Dendritic cell treated with granulocyte-macrophage colony-stimulating factor and Interleukin-4, amounts not matched to agents 40 ng/mL and 50 ng/mL, for 4 days (primary cell): ENCODE measurements at regions not wholly inside any gene's neighbourhood (a gene's known extent, or its start where the extent isn't known, plus 50 kb on each side); places are given as distances from the start of the nearest gene placed in this dataset.

Experiments
- H3K27ac Mint-ChIP-seq: one replicate; pipeline ENCODE4 v1.8.0; 2022; ENCODE audit warnings: mild to moderate bottlenecking, mixed read lengths
- H3K27me3 Mint-ChIP-seq: one replicate; pipeline ENCODE4 v1.8.0; 2022; ENCODE audit warnings: mild to moderate bottlenecking, mixed read lengths
- H3K36me3 Mint-ChIP-seq: one replicate; pipeline ENCODE4 v1.8.0; 2022; ENCODE audit warnings: low read depth, mixed read lengths
- H3K4me1 Mint-ChIP-seq: one replicate; pipeline ENCODE4 v1.8.0; 2022; ENCODE audit warnings: low read depth, mixed read lengths
- H3K4me3 Mint-ChIP-seq: one replicate; pipeline ENCODE4 v1.8.0; 2022; ENCODE audit warnings: mild to moderate bottlenecking, moderate library complexity, mixed read lengths
- H3K9me3 Mint-ChIP-seq: one replicate; pipeline ENCODE4 v1.8.0; 2022; ENCODE audit warnings: mixed read lengths
- intact Hi-C: fragments of 100-400 bp; cut with micrococcal nuclease; formaldehyde crosslinking; loops from one replicate; pipeline ENCODE4 v1.15.0; 2022

GRCh38 chr14:100988411-100988900 lies 84.9 kb upstream of the RTL1 start:
- H3K9me3 Mint-ChIP-seq: no peaks in the 10 kb centered on the region
- no peak overlapping the region for H3K27ac Mint-ChIP-seq
- no peaks in the 10 kb centered on the region for H3K4me1 Mint-ChIP-seq
- no peaks in the 10 kb centered on the region for H3K27me3 Mint-ChIP-seq
- no peak overlapping the region for H3K4me3 Mint-ChIP-seq
- H3K36me3 Mint-ChIP-seq: no peaks in the 10 kb centered on the region
- intact Hi-C loops: no loop called here

- H3K9me3 Mint-ChIP-seq: no peaks in the 10 kb centered on the region
- no peaks in the 10 kb centered on the region for H3K4me1 Mint-ChIP-seq
- intact Hi-C loops: no loop called here
- H3K27me3 Mint-ChIP-seq: no peaks in the 10 kb centered on the region
- no peak overlapping the region for H3K4me3 Mint-ChIP-seq
- H3K36me3 Mint-ChIP-seq: no peaks in the 10 kb centered on the region
- no peak overlapping the region for H3K27ac Mint-ChIP-seq
Measured at GRCh38 chr14:100988956-100989355, 85.4 kb upstream of the RTL1 start.

- H3K27ac Mint-ChIP-seq: no peak overlapping the region
- H3K9me3 Mint-ChIP-seq: no peaks in the 10 kb centered on the region
- intact Hi-C loops: no loop called here
- no peaks in the 10 kb centered on the region for H3K36me3 Mint-ChIP-seq
- H3K4me3 Mint-ChIP-seq: no peak overlapping the region
- H3K27me3 Mint-ChIP-seq: no peaks in the 10 kb centered on the region
- H3K4me1 Mint-ChIP-seq: no peaks in the 10 kb centered on the region
Measured at GRCh38 chr14:100989924-100990323, 86.4 kb upstream of the RTL1 start.

GRCh38 chr14:100994082-100994481 lies 90.6 kb upstream of the RTL1 start:
- peaks cover 2% of the 10 kb centered on the region for H3K27me3 Mint-ChIP-seq

GRCh38 chr14:100994756-100995330 lies 91.3 kb upstream of the RTL1 start:
- Mint-ChIP-seq H3K27ac (no peak overlapping the region), H3K4me1 (no peaks in the 10 kb centered on the region), H3K36me3 (no peaks in the 10 kb centered on the region), H3K9me3 (no peaks in the 10 kb centered on the region), H3K27me3 (peaks cover 2% of the 10 kb centered on the region), H3K4me3 (no peak overlapping the region)
- intact Hi-C loops: no loop called here

More at GRCh38 chr14:100994082-100994481, 90.6 kb upstream of the RTL1 start:
- no peaks in the 10 kb centered on the region for H3K9me3 Mint-ChIP-seq
- no peaks in the 10 kb centered on the region for H3K36me3 Mint-ChIP-seq
- H3K4me3 Mint-ChIP-seq: no peak overlapping the region
- no peak overlapping the region for H3K27ac Mint-ChIP-seq
- intact Hi-C loops: no loop called here
- no peaks in the 10 kb centered on the region for H3K4me1 Mint-ChIP-seq

- intact Hi-C loops: no loop called here
- Mint-ChIP-seq H3K36me3 (no peaks in the 10 kb centered on the region), H3K27ac (no peak overlapping the region), H3K9me3 (no peaks in the 10 kb centered on the region), H3K4me1 (peaks cover 20% of the 10 kb centered on the region), H3K4me3 (no peak overlapping the region), H3K27me3 (peaks cover 19% of the 10 kb centered on the region)
Measured at GRCh38 chr14:101000711-101001250, 97.3 kb upstream of the RTL1 start.

- H3K27ac Mint-ChIP-seq: no peak overlapping the region
- intact Hi-C loops: no loop called here
- peaks cover 27% of the 10 kb centered on the region for H3K4me1 Mint-ChIP-seq
- H3K4me3 Mint-ChIP-seq: no peak overlapping the region
- no peaks in the 10 kb centered on the region for H3K36me3 Mint-ChIP-seq
- H3K27me3 Mint-ChIP-seq: peaks cover 17% of the 10 kb centered on the region
- H3K9me3 Mint-ChIP-seq: no peaks in the 10 kb centered on the region
Measured at GRCh38 chr14:101001311-101002069, 98.0 kb upstream of the RTL1 start.

- Mint-ChIP-seq H3K27ac (no peak overlapping the region), H3K4me3 (no peak overlapping the region), H3K27me3 (peaks cover 17% of the 10 kb centered on the region), H3K9me3 (no peaks in the 10 kb centered on the region), H3K4me1 (peaks cover 28% of the 10 kb centered on the region), H3K36me3 (no peaks in the 10 kb centered on the region)
- intact Hi-C loops: no loop called here
Measured at GRCh38 chr14:101002738-101003137, 99.2 kb upstream of the RTL1 start.

GRCh38 chr14:101004176-101004575 lies 100.7 kb upstream of the RTL1 start:
- Mint-ChIP-seq H3K9me3 (no peaks in the 10 kb centered on the region), H3K4me3 (no peak overlapping the region), H3K4me1 (peaks cover 28% of the 10 kb centered on the region), H3K36me3 (no peaks in the 10 kb centered on the region), H3K27ac (peak overlapping the region; percentile 35), H3K27me3 (peaks cover 17% of the 10 kb centered on the region)
- intact Hi-C loops: no loop called here

- peak overlapping the region; percentile 35 for H3K27ac Mint-ChIP-seq
- intact Hi-C loops: no loop called here
- peaks cover 17% of the 10 kb centered on the region for H3K27me3 Mint-ChIP-seq
Measured at GRCh38 chr14:101004954-101005353, 101.4 kb upstream of the RTL1 start.

GRCh38 chr14:101005447-101005846 lies 101.9 kb upstream of the RTL1 start:
- H3K9me3 Mint-ChIP-seq: no peaks in the 10 kb centered on the region
- peaks cover 28% of the 10 kb centered on the region for H3K4me1 Mint-ChIP-seq
- peak overlapping the region; percentile 35 for H3K4me3 Mint-ChIP-seq
- H3K27me3 Mint-ChIP-seq: peaks cover 19% of the 10 kb centered on the region
- no peaks in the 10 kb centered on the region for H3K36me3 Mint-ChIP-seq
- peak overlapping the region; percentile 35 for H3K27ac Mint-ChIP-seq
- intact Hi-C loops: no loop called here

More at GRCh38 chr14:101004954-101005353, 101.4 kb upstream of the RTL1 start:
- peaks cover 28% of the 10 kb centered on the region for H3K4me1 Mint-ChIP-seq
- peak overlapping the region; percentile 35 for H3K4me3 Mint-ChIP-seq
- no peaks in the 10 kb centered on the region for H3K9me3 Mint-ChIP-seq
- no peaks in the 10 kb centered on the region for H3K36me3 Mint-ChIP-seq

- H3K27me3 Mint-ChIP-seq: peaks cover 15% of the 10 kb centered on the region
- H3K27ac Mint-ChIP-seq: peak overlapping the region; percentile 35
- H3K4me1 Mint-ChIP-seq: peaks cover 28% of the 10 kb centered on the region
Measured at GRCh38 chr14:101006008-101006407, 102.5 kb upstream of the RTL1 start.

GRCh38 chr14:101007004-101007614 lies 103.6 kb upstream of the RTL1 start:
- H3K4me1 Mint-ChIP-seq: peaks cover 28% of the 10 kb centered on the region
- no peak overlapping the region for H3K27ac Mint-ChIP-seq
- H3K36me3 Mint-ChIP-seq: no peaks in the 10 kb centered on the region
- no peak overlapping the region for H3K4me3 Mint-ChIP-seq
- H3K27me3 Mint-ChIP-seq: peaks cover 14% of the 10 kb centered on the region
- intact Hi-C loops: no loop called here
- H3K9me3 Mint-ChIP-seq: peaks cover 2% of the 10 kb centered on the region

More at GRCh38 chr14:101006008-101006407, 102.5 kb upstream of the RTL1 start:
- intact Hi-C loops: no loop called here
- Mint-ChIP-seq H3K36me3 (no peaks in the 10 kb centered on the region), H3K9me3 (no peaks in the 10 kb centered on the region), H3K4me3 (no peak overlapping the region)

- H3K27ac Mint-ChIP-seq: no peak overlapping the region
- no peaks in the 10 kb centered on the region for H3K36me3 Mint-ChIP-seq
- H3K9me3 Mint-ChIP-seq: peaks cover 8% of the 10 kb centered on the region
- intact Hi-C loops: no loop called here
- H3K27me3 Mint-ChIP-seq: peaks cover 15% of the 10 kb centered on the region
- H3K4me1 Mint-ChIP-seq: peaks cover 28% of the 10 kb centered on the region
- H3K4me3 Mint-ChIP-seq: no peak overlapping the region
Measured at GRCh38 chr14:101007765-101008164, 104.2 kb upstream of the RTL1 start.
